NCI-H1092 (cell line): ENCODE measurements at regions not wholly inside any gene's neighbourhood (a gene's known extent, or its start where the extent isn't known, plus 50 kb on each side); places are given as distances from the start of the nearest gene placed in this dataset.

Experiments used
- DNase-seq: peaks from one replicate; lab custom pipeline; 2025; lab: John Stamatoyannopoulos, UW

DNA sequence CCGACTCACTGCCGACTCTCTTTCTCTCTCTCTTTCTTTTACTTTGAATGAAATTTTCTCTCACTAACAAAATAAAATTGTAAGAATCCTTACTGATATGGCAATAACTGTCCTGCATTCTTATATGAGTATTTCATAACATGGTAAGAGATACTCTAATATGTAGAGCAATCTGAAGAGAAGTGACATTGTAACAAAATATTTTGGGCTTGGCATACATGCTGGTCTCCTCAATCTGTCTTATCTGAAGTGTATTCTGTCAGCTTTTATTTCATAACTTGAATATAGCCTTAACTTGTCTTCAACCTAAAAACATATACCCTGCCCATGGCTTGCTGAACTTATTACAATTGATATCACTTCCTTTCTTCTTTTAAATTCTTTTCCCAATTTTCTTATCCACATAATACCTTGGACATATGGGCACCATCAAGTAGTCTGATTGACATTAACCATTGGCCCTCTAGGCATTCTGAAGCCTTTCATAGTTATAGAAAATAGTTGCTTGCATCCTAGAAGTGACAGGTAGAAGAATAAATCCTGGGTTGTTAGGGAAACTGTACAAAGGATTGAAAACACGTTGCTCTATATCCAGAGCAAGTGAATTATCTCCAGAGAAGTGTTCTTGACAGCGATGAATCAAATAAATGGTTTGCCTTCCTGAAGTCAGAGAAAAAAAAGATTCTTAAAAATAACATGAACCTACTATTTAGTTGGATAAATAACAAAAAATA is 537.6 kb upstream of the TYRP1 start:
- no peak for DNase-seq

DNA sequence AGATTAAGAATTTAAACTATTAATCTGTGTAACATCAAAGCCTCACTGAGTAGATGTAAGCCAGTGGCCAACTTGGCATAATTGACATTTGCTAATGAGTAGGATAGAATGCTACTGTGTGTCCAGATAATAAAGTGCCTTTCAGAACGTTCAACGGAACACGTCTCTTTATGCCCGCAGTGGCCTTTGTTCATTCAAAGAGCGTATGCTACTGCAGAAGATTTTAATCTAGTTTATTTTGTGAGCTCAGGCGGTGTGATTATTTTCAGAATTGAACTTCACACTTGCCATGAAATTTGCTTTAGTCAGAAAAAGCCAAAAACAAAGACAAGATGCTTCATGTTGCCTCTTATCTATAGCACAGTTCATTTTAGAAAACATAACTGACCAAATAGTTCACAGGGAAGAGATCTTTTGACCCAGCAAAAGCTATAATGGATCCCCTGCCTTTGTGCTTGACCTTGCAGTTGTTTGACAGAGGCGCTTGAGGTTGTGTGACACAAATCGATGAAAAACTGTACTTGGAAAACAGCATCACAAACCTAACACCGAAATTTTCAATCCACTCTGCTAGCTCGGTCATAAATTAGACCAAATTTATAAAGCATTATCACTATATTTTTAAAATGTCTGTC is 530.9 kb upstream of the TYRP1 start:
- no peak for DNase-seq

DNA sequence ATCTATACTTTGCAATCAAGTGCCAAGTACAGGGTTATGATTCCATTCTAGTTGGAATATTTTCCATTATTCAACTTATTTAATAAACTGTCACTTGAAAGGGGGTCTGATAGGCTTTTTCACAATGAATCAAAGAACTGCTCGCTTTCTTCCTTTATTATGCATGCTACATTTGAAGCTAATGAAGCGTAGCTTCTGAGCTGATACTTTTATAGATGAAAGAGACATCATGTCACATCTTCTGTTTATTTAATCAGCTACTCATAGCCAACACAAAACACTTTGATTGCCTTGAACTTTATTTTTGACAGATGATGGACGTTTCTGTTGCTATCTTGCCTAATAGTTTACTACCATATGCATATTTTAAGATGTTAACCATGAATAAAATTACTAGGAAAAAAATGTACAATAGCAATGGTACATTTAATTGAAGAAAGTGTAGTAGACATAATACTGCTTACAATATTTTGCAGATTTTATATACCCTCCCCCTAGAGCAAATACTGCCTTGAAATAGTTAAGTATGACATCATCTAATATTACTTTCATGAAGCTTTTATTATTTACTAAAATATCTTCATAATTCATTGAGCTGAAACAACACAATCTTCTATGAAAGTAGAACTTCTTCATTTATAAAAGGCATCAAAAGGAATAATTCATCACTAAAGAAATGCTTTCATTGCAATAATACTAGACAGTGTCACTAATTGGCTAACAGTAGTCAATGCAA is 529.3 kb upstream of the TYRP1 start:
- no peak for DNase-seq

DNA sequence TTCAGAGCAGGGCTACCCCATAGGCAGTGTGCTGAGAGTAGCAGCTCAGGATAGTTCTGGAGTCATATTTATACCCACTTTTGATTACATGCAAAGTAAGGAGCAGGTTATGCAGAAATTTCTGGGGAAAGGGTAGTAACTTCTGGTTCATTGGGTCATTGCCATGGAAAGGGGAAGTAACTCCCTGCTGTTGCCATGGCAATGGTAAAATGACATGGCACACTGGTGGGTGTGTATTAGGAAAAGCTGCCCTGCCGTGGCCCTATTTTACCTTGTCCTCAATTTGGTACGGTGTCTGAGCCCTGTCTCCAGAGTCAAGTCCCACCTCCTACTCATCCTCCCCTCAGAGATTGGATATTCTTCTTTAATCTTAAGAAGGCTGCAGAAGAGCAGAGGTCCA is 526.7 kb upstream of the TYRP1 start:
- DNase-seq: no peak

DNA sequence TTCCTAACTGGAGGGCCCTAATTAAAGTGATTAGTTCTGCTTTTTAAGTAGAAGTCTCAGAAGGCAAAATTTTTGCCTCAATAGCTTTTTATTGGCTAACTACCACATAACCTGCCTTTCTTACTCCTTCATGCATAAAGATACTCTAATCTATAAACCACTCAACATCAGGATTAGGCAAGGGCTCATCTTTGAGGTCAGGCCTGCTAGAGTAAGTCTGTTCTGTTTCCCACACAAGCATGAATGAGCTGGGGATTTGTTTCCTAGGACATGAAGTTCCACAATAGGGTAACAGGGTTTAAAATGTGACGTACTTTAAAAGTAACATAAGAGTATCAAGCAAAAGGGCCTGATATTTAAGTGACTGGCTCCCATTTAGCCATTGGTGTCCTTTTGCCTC is 522.7 kb upstream of the TYRP1 start:
- DNase-seq: no peak

DNA sequence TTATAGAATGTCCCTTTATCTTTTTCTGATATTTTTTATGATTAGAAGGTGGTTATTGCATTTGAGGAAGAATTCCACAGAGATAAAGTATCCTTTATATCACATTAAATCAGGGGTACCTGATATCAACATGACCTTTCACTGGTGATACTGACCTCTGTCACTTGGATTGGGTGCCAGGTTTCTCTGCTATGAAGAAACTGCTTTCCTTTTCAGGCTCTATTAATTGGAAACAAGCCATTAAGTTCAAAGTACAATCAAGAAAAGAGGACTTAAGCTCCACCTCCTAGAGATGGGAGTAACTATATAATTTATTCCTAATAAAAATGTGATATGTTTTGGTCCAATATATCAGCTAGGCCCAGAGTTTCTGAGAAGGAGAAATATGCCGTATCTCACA is 514.6 kb upstream of the TYRP1 start:
- DNase-seq: no peak

DNA sequence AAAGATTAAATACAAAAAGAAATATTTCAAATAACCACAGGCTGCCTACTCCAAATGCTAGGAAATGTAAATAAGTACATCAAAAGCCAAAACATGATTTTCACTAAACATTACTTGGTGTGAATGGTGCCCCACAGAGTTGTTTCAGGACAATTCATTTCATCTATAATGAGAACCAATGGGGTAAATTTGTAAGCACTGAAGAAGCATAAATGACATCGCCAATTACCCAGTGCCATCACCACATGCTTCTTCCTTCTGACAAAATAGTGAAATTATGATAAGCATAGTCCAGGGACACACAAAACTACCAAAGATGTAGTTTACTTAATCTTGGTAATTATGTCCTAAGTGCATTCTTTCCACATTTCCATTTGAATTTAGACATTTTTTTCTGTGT is 510.4 kb upstream of the TYRP1 start:
- no peak for DNase-seq

DNA sequence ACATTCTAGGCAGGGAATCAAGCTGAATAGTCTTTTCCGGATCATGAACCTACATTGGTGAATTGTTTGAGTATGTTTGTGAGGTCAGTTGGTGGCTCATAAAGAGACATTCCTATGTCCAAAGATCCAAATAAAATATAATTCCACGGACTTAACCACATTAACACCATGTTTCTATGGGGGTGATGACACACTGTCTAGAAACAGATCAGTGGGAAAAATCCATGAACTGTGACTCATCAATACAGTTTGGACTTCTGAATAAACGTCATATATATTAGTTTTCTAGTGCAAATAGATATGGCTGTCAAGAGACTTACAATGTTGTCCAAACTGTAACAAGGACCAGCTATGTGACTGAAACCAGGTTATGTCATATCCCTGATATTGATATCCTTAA is 509.9 kb upstream of the TYRP1 start:
- DNase-seq: no peak

DNA sequence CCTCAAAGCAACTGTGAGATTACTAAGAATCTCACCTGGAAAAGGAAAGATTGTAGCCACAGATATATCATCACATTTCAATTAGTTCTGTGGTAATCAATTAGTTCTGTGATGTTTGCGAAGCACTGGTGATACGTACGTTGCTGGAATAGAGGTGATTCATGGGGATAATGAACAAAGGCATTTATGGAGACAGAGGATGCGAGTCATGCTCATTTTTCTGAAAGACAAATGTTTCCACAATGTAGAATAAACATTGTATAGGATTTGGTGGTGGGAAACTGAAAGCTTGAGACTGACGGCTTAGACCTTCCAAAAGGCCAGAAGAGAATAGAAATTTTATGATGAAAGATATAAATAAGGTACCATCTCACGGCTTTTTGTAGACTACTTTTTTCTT is 507.3 kb upstream of the TYRP1 start:
- no peak for DNase-seq

DNA sequence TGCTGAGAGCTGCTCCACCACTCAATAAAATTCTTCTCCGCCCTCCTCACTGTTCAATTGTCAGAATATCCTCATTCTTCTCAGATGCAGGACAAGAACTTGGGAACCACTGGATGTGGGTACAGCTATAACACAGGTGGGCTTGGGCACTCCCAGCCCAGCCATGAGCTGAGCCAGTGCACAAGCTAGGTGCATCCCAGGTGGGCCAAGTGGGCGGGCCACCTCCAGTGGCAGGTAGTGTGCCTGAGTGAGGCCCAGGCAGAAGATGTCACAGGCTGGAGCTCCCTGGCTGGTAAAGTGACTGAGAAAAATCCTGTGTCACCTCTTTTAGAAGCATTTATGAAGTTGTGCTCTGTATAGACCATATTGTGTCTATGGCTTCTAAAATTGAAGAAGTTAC is 501.6 kb upstream of the TYRP1 start:
- no peak for DNase-seq

DNA sequence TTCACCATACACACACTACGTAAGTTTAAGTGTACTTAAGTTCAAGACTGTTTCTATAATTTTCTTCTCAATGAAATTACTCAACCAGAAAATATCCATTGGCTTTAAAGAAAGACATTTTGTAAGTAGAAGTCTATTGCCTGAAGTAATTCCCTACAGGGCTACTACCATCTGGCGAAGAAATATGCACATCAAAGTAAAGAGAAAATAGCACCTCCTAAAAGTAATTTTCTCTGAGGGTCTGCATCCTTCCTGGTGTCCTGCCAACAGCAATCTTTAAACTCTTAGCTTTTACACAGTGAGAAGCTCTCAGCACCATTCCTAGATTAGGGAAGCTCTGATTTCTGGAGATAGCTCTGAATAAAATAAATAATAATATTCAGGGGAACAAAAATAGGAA is 498.5 kb upstream of the TYRP1 start:
- no peak for DNase-seq

DNA sequence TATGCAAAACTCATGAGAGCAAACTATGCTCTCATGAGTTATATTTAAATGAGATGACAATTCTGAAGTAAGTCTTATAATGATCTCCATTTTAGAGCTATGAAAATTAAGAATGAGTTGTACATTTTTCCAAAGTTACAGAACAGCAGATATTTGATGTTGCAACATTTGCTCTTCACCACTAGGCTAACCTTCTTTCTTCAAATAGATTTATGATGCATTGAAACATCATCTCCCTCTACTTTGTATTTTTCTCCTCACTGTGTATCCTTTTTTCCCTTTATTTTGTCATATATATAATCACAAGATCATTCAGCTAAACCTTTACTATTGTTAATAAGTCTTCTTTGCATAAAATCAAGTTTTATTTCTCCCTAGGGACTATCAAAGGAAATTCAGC is 497.7 kb upstream of the TYRP1 start:
- no peak for DNase-seq

DNA sequence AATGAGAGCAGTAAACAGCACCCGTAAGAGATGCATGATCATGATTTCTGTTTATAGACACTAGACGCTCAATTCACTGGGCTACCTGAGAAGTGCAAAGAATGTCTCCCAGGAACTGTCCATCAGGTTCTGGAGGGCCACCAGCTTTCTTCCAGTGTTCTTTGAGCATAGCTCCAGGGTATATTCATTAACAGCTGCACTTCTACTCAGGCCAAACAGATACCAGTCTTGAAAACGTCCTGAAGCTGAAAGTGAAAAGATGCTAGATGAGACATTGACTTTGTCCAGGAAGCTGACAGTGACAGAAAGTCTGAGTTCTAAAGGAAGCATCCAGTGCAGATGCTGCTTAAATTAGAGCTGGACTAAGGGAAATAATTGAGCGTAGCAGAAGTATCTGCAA is 488.7 kb upstream of the TYRP1 start:
- no peak for DNase-seq

DNA sequence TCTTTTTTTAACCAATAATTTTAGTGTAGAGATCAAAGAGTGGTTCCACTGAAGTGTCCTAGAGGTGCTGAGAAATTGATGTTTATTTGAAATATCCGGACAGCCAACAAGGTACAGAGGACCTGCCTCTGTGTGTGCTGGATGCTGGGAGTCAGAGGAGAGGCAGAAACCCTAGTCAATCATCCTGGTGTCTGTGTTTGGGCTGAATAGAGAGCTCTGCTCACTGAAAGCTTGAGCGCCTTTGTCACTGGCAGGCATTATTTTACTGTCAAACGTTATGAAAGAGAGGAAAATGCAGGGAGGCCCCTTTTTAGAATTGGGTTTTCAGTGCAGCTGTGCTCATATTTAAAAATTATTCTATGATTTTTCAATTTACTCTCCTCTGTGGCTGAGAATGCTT is 480.3 kb upstream of the TYRP1 start:
- no peak for DNase-seq

DNA sequence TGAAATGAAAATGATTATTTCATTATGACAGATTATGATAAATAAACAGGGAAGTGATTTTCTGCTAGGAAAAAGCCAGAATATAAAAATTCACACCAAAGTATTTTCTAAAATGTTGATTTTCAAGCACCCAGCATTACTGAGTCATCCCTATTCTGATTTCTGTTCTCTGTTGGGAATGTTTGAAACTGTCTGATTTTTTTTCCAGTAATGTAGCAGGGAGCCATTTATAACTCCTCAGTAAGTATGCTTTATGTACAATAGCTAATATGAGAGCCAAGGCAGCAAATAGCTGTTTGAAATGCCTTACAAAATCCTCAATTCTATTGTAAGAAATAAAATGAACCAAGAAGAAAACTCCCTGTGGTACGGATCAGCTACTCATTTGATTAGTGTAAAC is 471.7 kb upstream of the TYRP1 start:
- DNase-seq: no peak

DNA sequence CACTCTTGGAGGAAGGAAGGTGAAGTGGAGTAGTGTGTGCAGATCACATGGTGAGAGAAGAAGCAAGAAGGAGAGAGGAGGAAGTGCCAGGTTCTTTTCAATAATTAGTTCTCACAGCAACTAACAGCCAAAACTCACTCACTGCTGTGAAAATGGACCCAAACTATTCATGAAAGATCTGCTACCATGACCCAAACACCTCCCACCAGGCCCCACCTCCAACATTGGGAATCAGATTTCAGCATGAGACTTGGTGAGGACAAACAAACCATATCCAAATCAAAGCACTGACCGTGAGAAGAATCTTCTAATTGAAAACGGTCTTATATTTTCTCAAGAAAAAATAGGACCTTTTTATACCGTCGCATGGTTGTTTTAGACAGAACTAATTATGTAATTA is 468.7 kb upstream of the TYRP1 start:
- DNase-seq: no peak

DNA sequence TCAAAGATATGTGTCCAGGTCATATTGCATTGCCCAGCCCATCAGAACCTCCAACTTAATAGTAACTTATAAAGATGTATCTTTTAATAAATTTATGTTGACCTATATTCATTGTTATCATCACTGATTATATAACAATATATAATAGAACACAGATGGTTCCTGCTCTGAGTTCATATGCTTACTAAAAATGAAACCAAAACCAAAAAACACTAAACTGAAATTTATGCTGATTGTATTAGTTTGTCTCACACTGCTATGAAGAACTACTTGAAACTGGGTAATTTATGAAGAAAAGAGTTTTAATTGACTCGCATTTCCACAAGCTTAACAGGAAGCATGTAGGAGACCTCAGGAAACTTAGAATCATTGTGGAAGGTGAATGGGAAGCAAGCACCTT is 462.5 kb upstream of the TYRP1 start:
- DNase-seq: no peak

DNA sequence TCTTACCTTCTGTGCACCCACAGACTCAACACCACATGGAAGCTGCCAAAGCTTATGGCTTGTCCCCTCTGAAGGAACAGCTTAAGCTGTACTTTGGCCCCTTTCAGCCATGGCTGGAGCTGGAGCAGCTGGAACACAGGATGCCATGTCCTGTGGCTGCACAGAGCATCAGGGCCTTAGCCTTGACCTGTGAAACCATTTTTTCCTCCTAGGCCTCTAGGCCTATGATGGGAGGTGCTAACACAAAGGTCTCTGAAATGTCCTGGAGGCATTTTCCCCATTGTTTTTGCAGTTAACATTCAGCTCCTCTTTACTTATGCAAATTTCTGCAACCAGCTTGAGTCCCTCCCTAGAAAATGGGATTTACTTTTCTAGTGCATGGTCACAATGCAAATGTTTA is 461.4 kb upstream of the TYRP1 start:
- DNase-seq: no peak

DNA sequence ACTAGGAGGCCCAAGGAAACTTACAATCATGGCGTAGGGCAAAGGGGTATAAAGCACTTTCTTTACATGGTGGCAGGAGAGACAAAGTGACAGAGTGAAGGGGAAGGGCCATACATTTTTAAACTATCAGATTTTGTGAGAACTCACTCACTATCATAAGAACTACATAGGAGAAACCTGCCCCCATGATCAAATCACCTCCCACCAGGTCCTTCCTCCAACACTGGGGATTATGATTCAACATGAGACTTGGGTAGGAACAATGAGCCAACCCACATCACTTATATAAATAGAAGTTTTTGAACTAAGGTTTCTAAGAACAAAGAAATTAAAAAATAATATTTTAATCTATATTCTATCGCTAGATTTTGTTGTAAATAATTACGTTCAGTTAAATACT is 460.3 kb upstream of the TYRP1 start:
- DNase-seq: no peak

DNA sequence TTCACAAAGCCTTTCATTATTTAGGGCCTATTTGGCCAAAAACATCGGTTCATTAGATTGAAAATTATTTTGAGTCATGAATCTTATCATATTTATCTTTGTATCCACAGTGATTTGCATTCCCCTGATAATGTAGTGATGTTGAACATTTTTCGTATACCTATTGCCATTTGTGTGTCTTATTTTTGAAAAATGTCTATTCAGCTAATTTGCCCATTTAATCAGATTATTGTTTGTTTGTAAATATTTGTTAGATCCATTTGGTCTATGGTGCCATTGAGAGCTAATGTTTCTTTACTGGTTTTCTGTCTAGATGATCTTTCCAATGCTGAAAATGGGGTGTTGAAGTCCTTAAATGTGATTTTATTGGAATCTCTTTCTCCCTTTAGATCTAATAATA is 439.2 kb upstream of the TYRP1 start:
- no peak for DNase-seq

DNA sequence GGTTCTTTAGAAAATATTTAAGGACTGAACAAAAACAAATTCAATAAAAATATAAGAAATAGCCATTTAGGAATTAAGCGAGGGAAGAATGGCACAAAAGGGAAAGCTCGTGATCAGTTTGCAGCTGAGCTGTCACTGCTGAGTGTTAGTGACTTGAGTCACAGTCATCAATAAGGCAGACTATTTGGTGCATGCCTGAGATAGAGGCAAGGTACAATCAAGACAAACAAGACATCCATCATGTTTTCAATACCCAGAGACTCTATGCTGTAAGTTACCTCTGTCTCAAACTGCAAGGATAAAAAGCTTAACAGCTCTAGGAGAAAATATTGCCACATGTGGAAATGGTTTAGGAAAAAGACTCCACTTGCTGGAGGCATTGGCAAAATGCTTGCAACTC is 426.4 kb upstream of the TYRP1 start:
- no peak for DNase-seq

DNA sequence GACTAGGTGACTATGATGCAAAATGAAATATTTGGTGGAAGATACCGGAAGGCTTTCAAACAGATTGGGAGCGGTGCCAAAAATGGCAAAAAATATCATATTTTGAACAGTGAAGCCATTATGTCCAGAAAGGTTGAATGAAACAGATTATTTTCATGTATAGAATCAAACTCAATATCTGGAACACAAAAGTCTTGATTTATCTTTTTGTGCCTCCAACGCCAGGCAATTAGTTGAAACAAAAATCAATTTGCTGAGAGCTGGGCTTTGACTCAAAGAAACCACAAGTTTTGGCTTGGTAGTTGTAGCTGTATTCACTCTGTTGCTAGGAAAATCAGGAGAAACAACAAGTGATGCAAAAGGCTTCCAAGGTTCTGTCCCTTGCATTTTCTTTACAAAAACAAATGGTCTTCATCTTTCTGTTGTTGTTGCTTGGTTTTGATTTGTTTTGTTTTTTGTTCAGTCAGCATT is 421.7 kb upstream of the TYRP1 start:
- no peak for DNase-seq

DNA sequence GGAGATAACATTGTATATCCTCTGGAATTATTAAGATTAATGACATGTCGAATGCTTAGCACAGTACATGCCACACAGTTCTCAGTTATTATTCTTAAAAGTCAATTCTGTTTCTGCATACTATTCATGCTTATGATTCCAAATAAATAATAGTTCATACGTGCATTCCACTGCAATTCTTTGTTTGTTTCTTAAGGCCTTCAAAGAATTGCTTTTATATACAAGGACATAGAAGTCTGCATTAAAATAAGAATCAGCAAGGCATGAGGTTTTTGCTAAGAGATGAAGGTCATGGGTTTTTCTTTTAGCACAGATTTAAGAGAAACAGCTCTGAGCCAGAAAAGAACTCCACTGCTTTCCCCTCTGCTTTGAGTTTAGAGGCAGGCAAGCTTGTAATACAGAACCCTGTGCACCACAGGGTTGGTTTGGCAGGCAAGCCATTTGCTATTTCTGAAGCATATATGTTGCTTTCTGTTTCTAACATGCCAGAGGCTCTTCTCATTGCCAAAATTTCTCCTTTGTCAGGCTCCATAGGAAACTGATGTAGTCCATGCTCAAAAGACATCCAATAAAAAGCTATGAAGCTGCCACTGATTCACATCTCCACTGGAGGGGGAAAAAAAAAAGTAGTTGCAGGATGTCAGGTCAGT is 420.6 kb upstream of the TYRP1 start:
- DNase-seq: no peak
